ENCODE measurements at regions not wholly inside any gene's neighbourhood (a gene's known extent, or its start where the extent isn't known, plus 50 kb on each side); places are given as distances from the start of the nearest gene placed in this dataset.

DNA sequence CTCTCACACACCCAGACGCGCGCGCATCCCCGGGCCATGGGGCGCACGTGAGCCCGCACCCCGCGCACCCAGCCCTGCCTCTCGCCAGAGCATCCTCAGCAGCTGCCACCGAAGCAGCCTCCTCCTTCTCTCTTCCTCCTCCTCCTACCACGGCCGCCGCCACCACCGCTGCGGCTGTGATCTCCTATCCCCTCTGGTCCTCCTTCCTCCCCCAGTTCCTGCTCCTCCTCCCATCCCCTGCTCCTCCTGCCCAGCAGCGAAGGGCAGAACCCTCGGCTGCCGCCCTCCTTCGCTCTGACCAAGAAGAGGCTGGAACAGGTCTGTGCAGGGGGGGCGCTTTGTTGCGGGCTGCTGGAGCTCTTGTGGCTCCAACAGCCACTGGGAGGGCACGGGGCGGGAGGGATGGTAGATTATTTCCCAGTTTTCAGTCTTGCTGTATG is 148.7 kb upstream of the CHRDL1 start:
- no peaks in the 10 kb centered on the region for H3K9me3 ChIP-seq
- H3K4me1 ChIP-seq: no peaks in the 10 kb centered on the region
- H3K4me3 ChIP-seq: no peak overlapping the region
- intact Hi-C loops (cut with DNase I): no loop called here
- DNase-seq (peak in 1 of 4 donors; percentile 33), ATAC-seq (no peak)
- no peak overlapping the region for H3K27ac ChIP-seq
- peaks cover 14 to 16% of the 10 kb centered on the region in 2 donors for H3K27me3 ChIP-seq
- no peaks in the 10 kb centered on the region for H3K36me3 ChIP-seq
- TF ChIP-seq, protein P1, sequence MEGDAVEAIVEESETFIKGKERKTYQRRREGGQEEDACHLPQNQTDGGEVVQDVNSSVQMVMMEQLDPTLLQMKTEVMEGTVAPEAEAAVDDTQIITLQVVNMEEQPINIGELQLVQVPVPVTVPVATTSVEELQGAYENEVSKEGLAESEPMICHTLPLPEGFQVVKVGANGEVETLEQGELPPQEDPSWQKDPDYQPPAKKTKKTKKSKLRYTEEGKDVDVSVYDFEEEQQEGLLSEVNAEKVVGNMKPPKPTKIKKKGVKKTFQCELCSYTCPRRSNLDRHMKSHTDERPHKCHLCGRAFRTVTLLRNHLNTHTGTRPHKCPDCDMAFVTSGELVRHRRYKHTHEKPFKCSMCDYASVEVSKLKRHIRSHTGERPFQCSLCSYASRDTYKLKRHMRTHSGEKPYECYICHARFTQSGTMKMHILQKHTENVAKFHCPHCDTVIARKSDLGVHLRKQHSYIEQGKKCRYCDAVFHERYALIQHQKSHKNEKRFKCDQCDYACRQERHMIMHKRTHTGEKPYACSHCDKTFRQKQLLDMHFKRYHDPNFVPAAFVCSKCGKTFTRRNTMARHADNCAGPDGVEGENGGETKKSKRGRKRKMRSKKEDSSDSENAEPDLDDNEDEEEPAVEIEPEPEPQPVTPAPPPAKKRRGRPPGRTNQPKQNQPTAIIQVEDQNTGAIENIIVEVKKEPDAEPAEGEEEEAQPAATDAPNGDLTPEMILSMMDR (IDR thresholded peaks at IDR 0.05): no peak

DNA sequence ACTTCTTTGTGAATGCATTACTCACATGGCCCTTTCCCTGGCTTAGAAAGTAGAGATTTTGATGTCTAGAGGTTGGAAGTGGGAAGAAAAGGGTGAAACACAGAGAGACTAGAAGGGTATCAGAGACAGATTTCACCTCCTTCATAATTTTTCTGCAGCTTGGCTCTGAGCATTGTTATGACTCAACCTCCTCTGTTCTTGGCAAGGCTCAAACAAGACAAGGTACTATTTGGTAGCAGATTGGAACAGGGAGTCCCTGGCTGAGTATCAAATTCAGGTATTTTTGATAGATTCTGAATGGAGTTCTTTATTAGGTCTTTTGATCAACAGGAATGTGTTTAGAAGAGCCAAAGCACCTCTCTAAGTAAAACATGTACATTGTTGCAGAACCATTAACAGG is 146.3 kb upstream of the CHRDL1 start:
- H3K27me3 ChIP-seq: peaks cover 16 to 17% of the 10 kb centered on the region in 2 donors

DNA sequence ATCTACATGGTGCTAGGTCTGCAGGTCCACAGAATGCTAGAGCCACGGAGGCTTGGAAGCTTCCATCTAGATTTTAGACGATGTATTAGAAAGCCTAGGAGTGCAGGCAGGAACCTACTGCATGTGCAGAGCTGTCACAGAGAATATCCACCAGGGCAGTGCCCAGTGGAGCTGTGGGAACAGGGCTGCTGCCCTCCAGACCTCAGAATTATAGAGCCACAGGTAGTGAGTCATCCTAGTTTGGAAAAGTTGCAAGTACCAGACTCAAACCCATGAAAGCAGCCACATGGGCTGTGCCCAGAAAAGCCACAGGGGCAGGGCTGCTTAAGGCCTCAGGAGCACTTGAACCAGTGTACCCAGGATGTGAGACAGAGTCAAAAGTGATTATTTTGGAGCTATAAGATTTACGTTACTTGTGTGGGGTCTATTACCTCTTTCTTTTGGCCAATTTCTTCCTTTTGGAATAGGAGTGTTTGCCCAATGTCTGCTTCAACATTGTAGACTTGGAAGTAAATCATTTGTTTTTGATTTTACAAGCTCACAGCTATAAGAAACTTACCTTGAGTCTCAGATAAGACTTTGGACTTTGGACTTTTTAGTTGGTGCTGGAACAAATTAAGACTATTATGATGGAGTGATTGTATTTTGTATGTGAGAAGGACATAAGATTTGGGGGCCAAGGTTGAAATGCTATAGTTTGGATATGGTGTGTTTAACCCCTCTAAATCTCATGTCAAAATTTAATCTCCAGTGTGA is 143.5 kb upstream of the CHRDL1 start:
- H3K27ac ChIP-seq: no peak overlapping the region
- H3K4me1 ChIP-seq: no peaks in the 10 kb centered on the region
- TF ChIP-seq, protein P1 (IDR thresholded peaks at IDR 0.05): no peak
- H3K36me3 ChIP-seq: no peaks in the 10 kb centered on the region
- DNase-seq (no peak), ATAC-seq (no peak)
- no peaks in the 10 kb centered on the region for H3K9me3 ChIP-seq
- H3K27me3 ChIP-seq: peaks cover 3 to 13% of the 10 kb centered on the region in 2 donors
- H3K4me3 ChIP-seq: no peak overlapping the region
- intact Hi-C loops (cut with DNase I): no loop called here

More for the DNA sequence above, 146.3 kb upstream of the CHRDL1 start:
- DNase-seq (no peak), ATAC-seq (no peak)
- intact Hi-C loops (cut with DNase I): no loop called here
- Histone ChIP-seq H3K27ac (no peak overlapping the region), H3K9me3 (no peaks in the 10 kb centered on the region), H3K36me3 (no peaks in the 10 kb centered on the region), H3K4me1 (no peaks in the 10 kb centered on the region), H3K4me3 (no peak overlapping the region)
- TF ChIP-seq, protein P1 (IDR thresholded peaks at IDR 0.05): no peak

DNA sequence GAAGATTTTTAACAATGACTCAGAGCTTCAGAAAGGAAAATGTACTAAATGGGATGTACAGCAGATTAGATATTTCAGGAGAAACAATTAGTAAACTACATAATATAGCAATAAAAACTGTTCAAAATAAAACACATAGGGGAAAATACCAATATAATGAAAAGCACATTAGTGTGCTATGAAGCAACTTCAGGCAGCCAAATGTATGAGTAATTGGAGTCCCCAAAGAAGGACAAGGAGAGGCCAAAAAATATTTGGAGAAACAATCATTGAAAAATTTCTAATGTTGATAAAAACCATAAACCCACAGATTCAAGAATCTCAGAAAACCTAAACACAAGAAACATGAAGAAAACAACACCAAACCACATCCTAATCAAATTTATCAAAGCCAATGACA is 129.3 kb upstream of the CHRDL1 start:
- H3K9me3 ChIP-seq: no peaks in the 10 kb centered on the region
- no peak overlapping the region for H3K4me3 ChIP-seq
- intact Hi-C loops (cut with DNase I): no loop called here
- no peak for ATAC-seq
- no peaks in the 10 kb centered on the region for H3K36me3 ChIP-seq
- no peaks in the 10 kb centered on the region for H3K4me1 ChIP-seq
- TF ChIP-seq, protein P1 (IDR thresholded peaks at IDR 0.05): no peak
- H3K27ac ChIP-seq: no peak overlapping the region
- peaks cover 0 to 17% of the 10 kb centered on the region in 2 donors for H3K27me3 ChIP-seq
- DNase-seq: no peak

DNA sequence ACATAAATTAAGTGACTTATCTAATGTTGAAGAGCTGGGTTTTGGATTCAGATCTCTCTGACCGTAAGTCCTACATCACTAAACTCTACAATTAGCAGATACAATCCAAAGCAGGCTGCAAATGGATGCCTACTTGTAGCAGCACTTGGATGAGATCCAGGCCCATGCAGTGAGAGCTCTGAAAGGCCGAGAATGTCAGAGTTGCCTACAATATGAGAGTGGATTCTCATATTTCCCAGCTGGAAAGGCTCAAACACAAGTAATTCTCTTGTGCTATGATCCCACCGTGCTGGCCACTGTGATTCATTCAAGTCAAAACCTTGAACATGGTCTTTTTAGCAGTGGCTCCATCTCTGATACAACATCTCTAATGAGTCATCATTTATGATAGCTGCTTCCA is 125.4 kb upstream of the CHRDL1 start:
- no peaks in the 10 kb centered on the region for H3K9me3 ChIP-seq
- H3K27ac ChIP-seq: no peak overlapping the region
- H3K4me1 ChIP-seq: no peaks in the 10 kb centered on the region
- no peak for ATAC-seq
- TF ChIP-seq, protein P1 (IDR thresholded peaks at IDR 0.05): no peak
- no peaks in the 10 kb centered on the region for H3K36me3 ChIP-seq
- peaks cover 0 to 10% of the 10 kb centered on the region in 2 donors for H3K27me3 ChIP-seq
- DNase-seq: peak in 1 of 4 donors; percentile 4
- intact Hi-C loops (cut with DNase I): no loop called here
- no peak overlapping the region for H3K4me3 ChIP-seq
